ENCODE measurements at regions not wholly inside any gene's neighbourhood (a gene's known extent, or its start where the extent isn't known, plus 50 kb on each side); places are given as distances from the start of the nearest gene placed in this dataset.

DNA sequence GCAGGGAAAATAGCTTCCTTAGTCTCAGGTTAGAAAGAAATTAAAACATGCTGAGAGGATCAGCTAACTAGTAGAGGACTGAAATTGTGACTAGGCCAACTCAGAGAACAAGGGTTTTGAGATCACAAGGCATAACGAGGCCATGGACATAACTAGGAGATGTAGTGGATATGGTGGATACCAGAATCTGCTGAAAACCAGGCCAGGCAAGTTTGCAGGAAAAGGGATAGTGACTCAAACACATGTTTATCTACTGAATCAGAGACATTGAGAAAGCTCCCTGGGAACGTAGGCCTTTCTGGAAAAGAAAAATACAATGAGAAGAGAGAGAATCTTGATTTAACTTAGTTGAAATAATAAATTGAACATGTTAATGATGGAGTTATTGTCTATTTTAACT lies 326.5 kb upstream of the GBE1 start:
- peak; percentile 68 for DNase-seq (ENCODE audit: low read depth)

- no peak for DNase-seq (ENCODE audit: low read depth)
Measured at GRCh38 chr3:82085851-82086475, 324.5 kb upstream of the GBE1 start.

DNA sequence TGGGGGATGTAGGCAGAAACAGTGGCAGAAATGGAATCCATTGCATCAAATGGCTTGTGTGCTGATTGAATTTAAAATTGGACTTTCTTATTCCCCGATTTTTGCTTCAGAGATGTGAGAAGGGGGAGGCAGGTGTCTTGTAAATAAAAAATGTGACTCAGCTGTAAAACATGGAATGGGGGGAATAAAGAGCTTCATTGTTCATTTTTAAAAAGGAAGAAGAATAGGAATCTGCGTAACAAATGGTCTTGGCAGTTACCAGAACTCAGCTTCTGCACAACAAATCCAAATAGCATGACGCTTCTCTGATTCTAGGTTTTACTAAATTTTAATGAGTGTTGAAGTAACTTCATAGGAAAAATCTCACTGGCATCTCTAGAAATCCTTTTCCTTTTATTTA lies 323.9 kb upstream of the GBE1 start:
- DNase-seq (ENCODE audit: low read depth), result no peak

- no peak for DNase-seq (ENCODE audit: low read depth)
Measured at GRCh38 chr3:82084824-82085223, 323.4 kb upstream of the GBE1 start.

GRCh38 chr3:82082796-82083195 lies 321.4 kb upstream of the GBE1 start:
- no peak for DNase-seq (ENCODE audit: low read depth)

DNA sequence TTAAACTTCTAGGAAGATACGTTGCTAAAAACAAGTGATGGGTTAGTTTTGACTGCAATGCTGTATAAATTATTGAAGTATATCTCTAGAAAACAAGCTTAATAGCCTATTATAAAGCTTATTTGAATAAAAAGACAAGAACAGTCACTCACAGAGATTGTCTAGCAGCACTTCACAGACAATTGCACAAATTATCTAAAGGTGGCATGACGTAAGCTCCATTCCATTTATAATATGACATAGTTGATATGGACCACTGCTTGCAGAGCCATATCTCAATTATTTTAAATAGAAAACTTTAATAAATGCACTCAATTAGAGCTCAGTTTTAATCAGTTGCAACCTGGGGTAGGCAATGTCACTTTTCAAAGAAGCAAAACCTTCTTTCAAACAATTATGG lies 319.9 kb upstream of the GBE1 start:
- DNase-seq (ENCODE audit: low read depth), result no peak

GRCh38 chr3:82080792-82081191 lies 319.3 kb upstream of the GBE1 start:
- DNase-seq (ENCODE audit: low read depth), result no peak

- peak; percentile 4 for DNase-seq (ENCODE audit: low read depth)
Measured at GRCh38 chr3:82080261-82080660, 318.8 kb upstream of the GBE1 start.

- DNase-seq (ENCODE audit: low read depth), result no peak
Measured at GRCh38 chr3:82079335-82079890, 318.0 kb upstream of the GBE1 start.

DNA sequence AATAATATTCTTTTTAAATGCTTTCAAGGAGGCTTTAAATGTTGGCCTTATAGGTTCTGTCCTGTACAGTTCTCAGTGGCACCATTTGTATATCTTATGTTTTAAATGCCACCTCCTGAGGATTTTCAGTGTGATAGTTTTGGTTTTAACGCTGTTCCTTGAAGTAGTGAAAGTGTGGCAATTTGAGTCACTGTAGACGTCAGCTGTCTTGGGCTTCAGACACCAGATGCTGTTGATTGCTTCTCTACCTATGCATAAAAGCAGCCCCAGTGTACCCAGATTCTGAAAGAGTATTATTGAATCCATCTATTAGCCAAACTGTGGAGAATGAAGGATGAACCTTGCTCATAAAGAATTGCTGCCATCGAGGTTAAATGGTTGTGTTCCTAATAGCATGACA lies 316.8 kb upstream of the GBE1 start:
- DNase-seq (ENCODE audit: low read depth), result no peak

- no peak for DNase-seq (ENCODE audit: low read depth)
Measured at GRCh38 chr3:82067420-82067819, 306.0 kb upstream of the GBE1 start.

DNA sequence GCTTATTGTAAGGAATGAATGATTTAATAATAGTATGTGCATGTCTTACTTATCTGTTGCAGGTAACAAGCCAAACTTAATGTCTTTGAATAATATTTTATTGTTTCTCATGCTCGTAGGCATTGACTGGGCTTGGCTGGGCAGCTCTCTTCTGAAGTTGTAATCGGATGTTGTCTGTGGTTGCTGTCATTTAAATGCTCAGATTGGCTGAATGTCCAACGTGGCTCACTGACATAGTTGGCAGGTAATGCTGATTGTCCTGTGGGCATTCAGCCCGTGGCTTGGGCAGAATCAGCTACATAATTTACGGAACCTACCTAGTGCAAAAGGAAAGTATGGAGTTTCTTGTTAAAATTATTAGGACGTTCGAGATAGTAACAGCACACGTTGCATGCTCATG lies 297.4 kb upstream of the GBE1 start:
- no peak for DNase-seq (ENCODE audit: low read depth)

DNA sequence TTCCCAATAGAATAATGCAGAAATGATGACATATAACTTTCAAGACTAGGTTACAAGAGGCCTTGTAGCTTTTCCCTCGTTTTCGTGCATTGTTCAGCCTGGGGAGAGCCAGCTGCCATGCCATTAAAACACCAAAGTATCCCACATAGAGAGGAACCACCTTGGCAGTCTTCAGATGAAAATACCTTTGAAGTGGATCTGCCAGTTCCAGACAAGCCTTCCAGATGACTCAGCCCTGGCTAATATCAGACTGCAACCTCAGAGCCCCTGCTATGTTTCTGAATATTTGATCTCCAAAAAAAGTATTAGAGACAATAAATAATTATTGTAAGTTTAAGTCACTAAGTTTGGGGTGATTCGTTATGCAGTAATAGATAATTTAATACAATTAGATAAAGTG lies 294.3 kb upstream of the GBE1 start:
- no peak for DNase-seq (ENCODE audit: low read depth)

DNA sequence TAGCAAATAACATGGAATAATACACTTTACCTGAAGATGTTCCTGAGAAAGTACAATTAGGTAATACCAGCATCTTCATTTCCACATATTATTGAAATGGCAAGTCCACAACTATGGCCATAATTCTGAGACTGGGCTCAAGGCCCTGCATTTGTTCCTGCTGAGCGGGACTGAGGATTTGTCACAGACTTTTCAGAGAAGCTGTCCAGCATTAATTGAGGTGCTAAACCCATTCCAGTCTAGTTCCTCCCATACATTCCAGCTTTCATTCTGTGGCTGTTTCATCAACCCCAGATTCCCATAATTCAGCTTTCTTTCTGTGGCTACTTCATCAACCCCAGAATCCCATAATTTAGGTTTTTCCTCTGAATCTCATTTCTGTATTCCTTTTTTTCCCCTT lies 293.4 kb upstream of the GBE1 start:
- no peak for DNase-seq (ENCODE audit: low read depth)

DNA sequence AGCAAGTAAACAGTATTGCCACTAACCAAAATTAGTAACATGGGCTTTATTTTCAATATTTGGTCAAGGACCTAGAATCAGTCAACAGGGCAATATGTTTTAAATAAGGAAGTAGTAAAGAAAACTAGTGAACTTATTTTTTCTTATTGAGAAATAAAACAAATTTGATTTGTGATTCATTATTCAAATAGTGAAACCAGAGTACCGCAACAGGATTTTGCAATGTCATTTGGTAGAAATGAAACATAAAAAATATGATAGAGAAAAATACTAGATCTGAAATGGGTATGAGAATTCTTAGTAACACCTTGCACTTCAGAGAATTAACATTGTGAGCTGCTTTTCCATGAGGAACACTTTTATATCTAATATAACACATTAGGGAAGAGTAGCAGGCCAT lies 291.8 kb upstream of the GBE1 start:
- DNase-seq (ENCODE audit: low read depth), result no peak

GRCh38 chr3:82050382-82050781 lies 288.9 kb upstream of the GBE1 start:
- DNase-seq (ENCODE audit: low read depth), result no peak

GRCh38 chr3:82048711-82049110 lies 287.3 kb upstream of the GBE1 start:
- DNase-seq (ENCODE audit: low read depth), result no peak

DNA sequence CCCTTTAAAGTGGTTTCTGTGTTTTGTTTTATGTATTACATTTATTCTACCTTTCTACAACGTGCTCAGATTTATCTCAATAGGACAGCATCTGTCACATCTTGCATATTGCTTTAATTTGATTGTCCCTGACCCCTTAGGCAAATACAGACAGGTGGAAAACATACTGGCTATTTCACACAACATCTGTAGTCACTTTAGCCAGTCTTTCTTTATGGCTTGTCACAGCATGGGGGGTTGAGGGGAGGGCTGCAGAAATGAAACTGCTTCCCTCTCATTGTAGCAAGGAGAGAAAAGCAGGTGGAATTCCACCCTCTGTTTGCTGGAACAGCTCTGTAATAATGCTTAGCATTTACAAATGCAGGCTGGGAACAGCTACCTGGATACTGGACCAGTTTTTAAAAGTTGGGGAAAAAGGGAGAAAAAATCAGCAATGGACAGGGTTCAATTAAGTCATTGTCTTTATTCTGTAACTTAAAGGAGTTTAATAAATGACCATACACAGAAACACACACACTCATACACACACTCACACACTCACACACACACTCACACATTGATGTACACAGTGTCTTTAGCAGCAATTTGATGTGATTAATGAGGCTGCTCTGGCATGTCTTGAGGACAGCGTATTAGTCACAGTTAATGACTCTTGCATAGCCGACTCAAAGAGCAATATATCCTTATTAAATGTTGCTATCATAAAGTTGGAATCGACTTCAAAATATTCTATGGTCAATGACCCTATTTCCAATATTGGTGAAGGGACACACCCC lies 283.7 kb upstream of the GBE1 start:
- DNase-seq (ENCODE audit: low read depth), result no peak

DNA sequence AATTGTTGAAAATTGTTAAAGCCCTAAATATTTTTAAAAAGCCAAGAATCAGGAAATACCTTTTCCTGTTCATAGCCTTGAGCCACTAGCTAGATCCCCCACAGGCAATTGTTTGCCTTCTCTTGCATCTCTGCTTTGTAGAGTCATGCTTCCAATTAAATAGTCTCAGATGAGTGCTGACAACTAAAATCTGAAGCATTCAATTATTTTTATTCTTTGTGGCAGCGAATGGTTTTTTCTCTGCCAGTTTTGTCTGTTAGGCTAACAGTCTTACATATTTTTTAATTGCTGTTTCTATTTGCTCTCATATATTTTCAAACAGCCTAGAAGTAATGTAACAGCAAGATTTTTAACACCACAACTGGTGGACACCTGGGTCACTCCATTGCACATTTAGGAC lies 277.1 kb upstream of the GBE1 start:
- DNase-seq (ENCODE audit: low read depth), result peak; percentile 3

- no peak for DNase-seq (ENCODE audit: low read depth)
Measured at GRCh38 chr3:82033186-82033585, 271.7 kb upstream of the GBE1 start.

DNA sequence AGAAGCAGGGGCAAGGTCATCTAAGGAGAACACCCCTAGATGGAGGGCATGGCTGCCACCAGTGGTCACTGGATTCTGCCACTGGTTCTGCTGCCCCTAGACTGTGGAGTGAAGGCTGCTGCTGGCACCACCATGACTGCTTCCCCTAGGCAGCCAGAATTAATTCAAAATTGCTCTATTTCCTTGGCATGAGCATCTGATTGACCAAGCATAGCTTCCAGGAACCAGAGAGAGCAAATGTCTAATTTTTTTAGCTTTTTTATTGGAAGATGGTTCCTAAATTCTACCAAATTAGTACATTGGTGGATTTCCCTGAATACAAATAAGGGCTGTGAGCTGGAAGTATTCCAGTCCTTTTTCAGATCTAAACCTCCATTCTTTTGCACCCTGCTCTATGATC lies 270.2 kb upstream of the GBE1 start:
- no peak for DNase-seq (ENCODE audit: low read depth)

- DNase-seq (ENCODE audit: low read depth), result no peak
Measured at GRCh38 chr3:82030916-82031315, 269.5 kb upstream of the GBE1 start.

- no peak for DNase-seq (ENCODE audit: low read depth)
Measured at GRCh38 chr3:82022836-82023235, 261.4 kb upstream of the GBE1 start.

DNA sequence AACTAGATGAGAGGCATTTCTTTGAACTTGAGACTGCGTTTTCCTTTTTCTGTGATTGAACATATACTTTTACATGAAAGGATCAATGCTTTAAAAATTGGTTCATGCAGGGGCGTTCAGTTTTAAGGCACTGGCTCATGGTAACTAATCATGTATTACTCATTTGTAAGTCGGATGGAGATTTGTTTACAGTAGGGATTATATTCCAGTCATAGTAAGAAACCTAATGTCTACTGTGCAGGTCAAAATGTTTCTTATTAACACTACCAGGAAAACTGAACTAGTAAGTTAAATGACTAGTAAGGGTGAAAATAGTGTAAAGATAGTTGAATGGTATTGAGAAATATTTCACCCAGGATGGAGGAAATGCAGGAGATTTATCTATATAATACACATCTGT lies 258.8 kb upstream of the GBE1 start:
- DNase-seq (ENCODE audit: low read depth), result no peak
